Transverse colon (tissue), 3 donors: ENCODE measurements at regions not wholly inside any gene's neighbourhood (a gene's known extent, or its start where the extent isn't known, plus 50 kb on each side); places are given as distances from the start of the nearest gene placed in this dataset.

Source experiments
- EP300 ChIP-seq: sonication (generic); formaldehyde crosslinking; IDR thresholded peaks from one replicate; pipeline ENCODE4 v1.6.1; 2017; ENCODE audit warnings: antibody characterized with exemption, low read depth
- POLR2A ChIP-seq: fragments of 450-650 bp; IDR thresholded peaks from one replicate; pipeline ENCODE4 v1.6.1; 2016; ENCODE audit warnings: antibody characterized with exemption, mild to moderate bottlenecking, moderate library complexity
- TF ChIP-seq, protein P1 (sequence below), 5 experiments: fragments of 200-600 bp in 3 of 5; fragments of 450-650 bp in 2 of 5; sonication (generic) in 3 of 5; IDR thresholded peaks; 1 replicate in 2 of 5; 2 replicates in 3 of 5; pipeline ENCODE4 v1.5.1; 2016 to 2017; ENCODE audit warnings: antibody characterized with exemption in 5 of 5, inconsistent platforms in 3 of 5, mild to moderate bottlenecking in 2 of 5, moderate library complexity in 1 of 5

DNA sequence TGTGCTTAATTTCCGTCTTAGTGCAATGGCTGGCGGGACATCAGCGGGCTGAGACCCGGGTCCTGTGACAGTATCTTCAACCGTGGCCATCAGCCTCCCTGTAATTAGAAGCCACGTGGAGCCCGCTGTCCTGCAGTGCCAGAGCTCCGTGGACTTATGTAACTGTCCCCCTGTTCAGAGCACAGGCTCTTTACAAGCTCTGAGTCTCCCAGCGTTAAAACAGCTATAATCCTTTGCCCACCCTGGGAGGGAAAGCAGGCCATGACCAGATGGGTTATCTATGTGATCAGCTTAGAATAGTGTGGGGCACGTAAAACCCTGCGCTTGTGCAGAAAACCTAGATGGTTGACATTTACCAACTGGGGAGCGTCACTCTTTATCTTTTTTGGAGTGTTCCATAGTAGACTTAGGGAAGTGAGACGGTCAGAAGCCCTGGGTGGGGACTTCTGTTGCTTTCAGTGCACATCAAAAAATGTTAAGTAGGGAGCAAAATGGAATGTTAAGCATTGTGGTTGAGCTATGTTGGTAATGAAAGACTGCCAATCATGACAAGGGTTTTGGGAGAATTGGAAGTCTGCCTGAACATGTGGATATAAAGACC, 103.5 kb upstream of the CADM1 start:
- TF ChIP-seq, protein P1, sequence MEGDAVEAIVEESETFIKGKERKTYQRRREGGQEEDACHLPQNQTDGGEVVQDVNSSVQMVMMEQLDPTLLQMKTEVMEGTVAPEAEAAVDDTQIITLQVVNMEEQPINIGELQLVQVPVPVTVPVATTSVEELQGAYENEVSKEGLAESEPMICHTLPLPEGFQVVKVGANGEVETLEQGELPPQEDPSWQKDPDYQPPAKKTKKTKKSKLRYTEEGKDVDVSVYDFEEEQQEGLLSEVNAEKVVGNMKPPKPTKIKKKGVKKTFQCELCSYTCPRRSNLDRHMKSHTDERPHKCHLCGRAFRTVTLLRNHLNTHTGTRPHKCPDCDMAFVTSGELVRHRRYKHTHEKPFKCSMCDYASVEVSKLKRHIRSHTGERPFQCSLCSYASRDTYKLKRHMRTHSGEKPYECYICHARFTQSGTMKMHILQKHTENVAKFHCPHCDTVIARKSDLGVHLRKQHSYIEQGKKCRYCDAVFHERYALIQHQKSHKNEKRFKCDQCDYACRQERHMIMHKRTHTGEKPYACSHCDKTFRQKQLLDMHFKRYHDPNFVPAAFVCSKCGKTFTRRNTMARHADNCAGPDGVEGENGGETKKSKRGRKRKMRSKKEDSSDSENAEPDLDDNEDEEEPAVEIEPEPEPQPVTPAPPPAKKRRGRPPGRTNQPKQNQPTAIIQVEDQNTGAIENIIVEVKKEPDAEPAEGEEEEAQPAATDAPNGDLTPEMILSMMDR (IDR thresholded peaks at IDR 0.05) = no peak
- no peak for TF ChIP-seq POLR2A
- no peak for TF ChIP-seq EP300
